Pons (tissue), 1 donor: ENCODE measurements at regions not wholly inside any gene's neighbourhood (a gene's known extent, or its start where the extent isn't known, plus 50 kb on each side); places are given as distances from the start of the nearest gene placed in this dataset.

Source experiments
- DNase-seq: peaks from one replicate; pipeline ENCODE4 v3.0.0-alpha.2; 2016; ENCODE audit warnings: low spot score

GRCh38 chr5:166961913-166962312 is 1329.5 kb upstream of the WWC1 start:
- DNase-seq: no peak

GRCh38 chr5:166962461-166962860 is 1329.0 kb upstream of the WWC1 start:
- DNase-seq: no peak

GRCh38 chr5:166963596-166963995 is 1327.8 kb upstream of the WWC1 start:
- peak; percentile 9 for DNase-seq

- DNase-seq: no peak
Observed at GRCh38 chr5:166977911-166978422, 1313.5 kb upstream of the WWC1 start.

- no peak for DNase-seq
Observed at GRCh38 chr5:166979307-166979895, 1312.0 kb upstream of the WWC1 start.

GRCh38 chr5:166980666-166981065 is 1310.8 kb upstream of the WWC1 start:
- no peak for DNase-seq

- DNase-seq: no peak
Observed at GRCh38 chr5:166982226-166982625, 1309.2 kb upstream of the WWC1 start.

GRCh38 chr5:166991601-166992000 is 1299.8 kb upstream of the WWC1 start:
- peak; percentile 67 for DNase-seq

GRCh38 chr5:166992108-166992507 is 1299.3 kb upstream of the WWC1 start:
- DNase-seq: no peak

- no peak for DNase-seq
Observed at GRCh38 chr5:166992874-166993722, 1298.3 kb upstream of the WWC1 start.

- no peak for DNase-seq
Observed at GRCh38 chr5:166994226-166994625, 1297.2 kb upstream of the WWC1 start.

GRCh38 chr5:167001246-167001645 is 1290.2 kb upstream of the WWC1 start:
- no peak for DNase-seq

- no peak for DNase-seq
Observed at GRCh38 chr5:167008705-167009104, 1282.7 kb upstream of the WWC1 start.

GRCh38 chr5:167011196-167011595 is 1280.2 kb upstream of the WWC1 start:
- no peak for DNase-seq

- no peak for DNase-seq
Observed at GRCh38 chr5:167012123-167013034, 1279.1 kb upstream of the WWC1 start.

- DNase-seq: no peak
Observed at GRCh38 chr5:167014401-167015056, 1276.9 kb upstream of the WWC1 start.

GRCh38 chr5:167020418-167020817 is 1271.0 kb upstream of the WWC1 start:
- DNase-seq: no peak

GRCh38 chr5:167029488-167029887 is 1262.0 kb upstream of the WWC1 start:
- no peak for DNase-seq

- no peak for DNase-seq
Observed at GRCh38 chr5:167030500-167031120, 1260.8 kb upstream of the WWC1 start.

- no peak for DNase-seq
Observed at GRCh38 chr5:167036585-167036984, 1254.9 kb upstream of the WWC1 start.

GRCh38 chr5:167049043-167049663 is 1242.3 kb upstream of the WWC1 start:
- peak; percentile 64 for DNase-seq
